GM19397 (cell line): ENCODE measurements at regions not wholly inside any gene's neighbourhood (a gene's known extent, or its start where the extent isn't known, plus 50 kb on each side); places are given as distances from the start of the nearest gene placed in this dataset.

Source experiments
- ATAC-seq: cut with Tn5 transposase; IDR thresholded peaks from one replicate; pipeline ENCODE4 v1.9.1; 2021; ENCODE audit warnings: mild to moderate bottlenecking, moderate library complexity; ENCODE audit not compliant: unreplicated experiment

- no peak for ATAC-seq
These were observed 186.2 kb downstream of the CD47 start for GRCh38 chr3:107904536-107905066.

GRCh38 chr3:107899990-107900651 lies 190.7 kb downstream of the CD47 start:
- no peak for ATAC-seq

DNA sequence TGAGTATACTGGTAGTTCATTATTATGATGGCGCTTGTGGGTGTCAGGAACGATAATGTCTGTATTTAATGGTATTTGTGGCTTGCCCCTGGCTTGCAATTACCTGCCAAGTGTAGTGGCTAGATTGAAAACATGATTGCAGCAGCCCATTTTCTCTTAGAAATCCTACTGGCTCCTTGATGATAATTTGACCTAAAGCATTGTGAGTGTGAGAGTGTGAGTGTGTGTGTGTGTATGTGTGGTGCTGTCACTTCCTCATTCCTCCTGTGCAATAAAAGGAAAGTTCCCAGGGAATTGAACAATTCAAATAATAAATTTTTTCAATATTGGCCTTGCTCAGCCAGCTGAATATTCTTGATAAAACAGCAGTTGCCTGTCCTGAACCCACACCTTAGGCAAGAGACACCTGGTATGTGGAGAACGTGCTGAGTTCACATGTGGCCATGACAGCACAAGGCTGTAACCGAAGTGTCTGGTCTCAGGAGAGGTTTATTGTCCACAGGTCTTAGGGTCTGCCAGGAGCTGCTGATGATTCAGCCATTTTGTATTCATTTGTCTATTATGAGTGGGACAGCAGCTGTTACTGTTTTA lies 193.3 kb downstream of the CD47 start:
- no peak for ATAC-seq

DNA sequence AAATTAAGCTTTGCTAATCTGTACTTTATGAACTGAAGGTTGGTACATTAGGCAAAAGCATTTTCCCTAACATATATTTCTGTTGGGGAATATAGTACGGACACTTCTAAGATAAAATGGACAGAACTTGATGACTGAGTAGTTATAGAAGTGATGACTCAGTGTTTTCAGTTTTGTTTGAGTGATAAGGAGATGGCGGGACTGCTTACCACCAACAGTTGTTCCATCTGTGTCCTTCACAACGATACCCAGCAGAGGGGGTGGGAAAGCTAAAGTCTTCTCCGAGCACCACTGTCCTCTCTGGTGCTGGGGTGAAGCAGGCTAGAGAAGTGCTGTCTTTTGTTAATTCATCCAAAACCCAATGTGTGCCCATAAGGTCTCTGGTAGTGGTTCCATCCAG lies 195.8 kb downstream of the CD47 start:
- ATAC-seq = no peak

DNA sequence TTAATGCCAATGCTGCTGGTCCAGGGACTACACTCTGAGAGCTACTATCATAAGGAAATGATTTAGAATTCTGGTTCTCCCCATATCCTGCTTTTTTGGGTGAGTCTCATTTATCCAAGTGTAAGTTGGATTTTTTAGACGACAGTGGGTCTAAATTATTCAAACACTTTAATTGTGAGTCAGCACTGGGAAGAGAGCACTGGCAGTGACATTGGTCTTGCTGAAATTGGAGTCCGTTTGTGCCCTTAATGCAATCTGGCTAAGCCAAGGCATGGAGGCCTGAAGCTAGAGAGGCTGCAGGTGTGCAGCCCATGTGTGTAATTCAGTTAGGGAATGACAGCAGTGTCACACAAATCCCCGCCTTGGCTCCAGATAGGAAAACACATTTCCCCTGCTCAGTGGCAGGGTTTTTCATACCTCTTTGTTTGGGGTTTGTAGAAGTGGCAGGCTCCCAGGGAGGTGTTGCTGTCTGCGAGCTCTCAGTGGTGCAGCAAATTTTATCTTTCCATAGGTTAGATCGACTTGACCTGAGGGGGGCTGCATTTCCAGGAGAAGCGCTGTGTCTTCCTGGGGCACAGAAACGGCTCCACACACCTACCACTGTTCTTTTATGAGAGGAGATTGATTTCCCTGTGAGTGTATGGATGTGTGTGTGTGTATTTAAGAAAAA lies 197.7 kb downstream of the CD47 start:
- no peak for ATAC-seq

GRCh38 chr3:107884719-107885460 lies 205.9 kb downstream of the CD47 start:
- no peak for ATAC-seq

- ATAC-seq = no peak
These were observed 206.8 kb downstream of the CD47 start for GRCh38 chr3:107884028-107884427.

- no peak for ATAC-seq
These were observed 207.9 kb downstream of the CD47 start for GRCh38 chr3:107882881-107883280.

DNA sequence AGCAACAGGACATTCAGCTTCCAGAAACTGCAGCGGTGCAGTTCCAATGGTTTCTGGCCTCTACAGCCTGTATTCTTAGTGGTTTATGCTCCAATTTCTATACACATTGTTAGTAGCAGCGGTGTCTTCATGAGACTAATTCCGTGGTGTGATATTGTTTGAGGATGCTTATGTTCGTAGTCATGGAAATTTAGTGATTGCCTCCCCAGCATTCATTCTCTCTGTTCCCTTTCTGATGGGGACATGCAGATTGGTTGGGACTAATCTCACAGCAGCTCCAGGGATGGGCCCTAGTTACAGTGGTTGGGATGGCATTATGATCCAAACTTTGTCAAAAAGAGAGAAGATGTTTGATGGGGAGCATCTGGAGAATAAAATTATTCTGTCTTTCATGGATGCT lies 208.6 kb downstream of the CD47 start:
- ATAC-seq = no peak

GRCh38 chr3:107881509-107881908 lies 209.3 kb downstream of the CD47 start:
- no peak for ATAC-seq

DNA sequence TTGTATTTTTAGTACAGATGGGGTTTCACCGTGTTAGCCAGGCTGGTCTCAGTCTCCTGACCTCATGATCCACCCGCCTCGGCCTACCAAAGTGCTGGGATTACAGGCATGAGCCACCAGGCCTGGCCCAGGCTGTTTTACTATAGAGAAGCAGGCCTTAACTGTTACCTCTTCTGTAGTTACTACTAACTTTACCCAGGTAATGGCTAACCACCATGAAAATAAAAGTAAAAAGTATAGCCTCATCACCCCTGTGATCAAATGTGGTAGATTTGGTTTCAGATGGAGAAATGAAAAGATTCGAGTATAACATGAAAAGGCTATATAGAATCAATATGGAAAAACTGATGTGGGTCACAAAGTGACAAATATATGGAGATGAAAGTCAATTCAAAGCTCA lies 210.1 kb downstream of the CD47 start:
- ATAC-seq = no peak

GRCh38 chr3:107877936-107878335 lies 212.9 kb downstream of the CD47 start:
- no peak for ATAC-seq

GRCh38 chr3:107870943-107871638 lies 219.7 kb downstream of the CD47 start:
- ATAC-seq = no peak

GRCh38 chr3:107870096-107870495 lies 220.7 kb downstream of the CD47 start:
- ATAC-seq = no peak

DNA sequence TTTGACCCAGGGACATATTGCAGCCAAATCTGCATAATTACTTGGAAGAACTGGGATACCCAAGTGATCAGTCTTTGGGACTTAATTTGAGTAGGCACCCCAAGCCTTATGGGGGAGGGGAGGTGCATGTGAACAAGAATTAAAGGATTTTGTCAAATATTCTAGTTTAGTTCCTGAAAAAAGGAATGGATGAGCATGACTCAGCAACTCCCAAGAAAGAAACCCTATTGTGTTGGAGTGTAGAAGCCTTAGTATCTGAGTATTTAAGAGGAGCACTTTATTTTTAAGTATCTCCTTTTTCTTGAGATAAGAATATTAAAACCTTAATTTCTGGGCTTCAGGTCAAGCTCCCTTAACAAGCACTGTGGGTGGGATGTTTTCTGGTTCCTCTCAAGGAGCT lies 222.4 kb downstream of the CD47 start:
- ATAC-seq = no peak

- ATAC-seq = peak; percentile 80
These were observed 228.9 kb downstream of the CD47 start for GRCh38 chr3:107861904-107862303.

GRCh38 chr3:107861422-107861821 lies 229.4 kb downstream of the CD47 start:
- ATAC-seq = no peak
